IMR-90 (cell line): ENCODE measurements at regions not wholly inside any gene's neighbourhood (a gene's known extent, or its start where the extent isn't known, plus 50 kb on each side); places are given as distances from the start of the nearest gene placed in this dataset.
"Not testable (repeated sequence)": the region's sequence is repeated elsewhere in the genome, so short reads cannot be mapped to it uniquely, and the experiment has no call there.

ENCODE experiments used
- ATAC-seq: fragments of 200-7000 bp; cut with Tn5 transposase; 2 replicates; pipeline ENCODE4 v1.9.1; 2020; ENCODE audit warnings: low read depth, mild to moderate bottlenecking, moderate library complexity
- BruUV-seq: library from RNA; stranded (reverse); fragments of 400-500 nt; replicated peaks from 2 replicates; lab custom pipeline; 2021; lab: Mats Ljungman, UMichigan
- CTCF ChIA-PET: fragments of 300-600 bp; formaldehyde crosslinking; extraction: SDS; loops from one replicate; lab custom pipeline; 2021; ENCODE audit warnings: antibody characterized with exemption; lab: Yijun Ruan, JAX
- POLR2A ChIA-PET: fragments of 300-600 bp; sonication (Branson Sonifier 250); formaldehyde crosslinking; loops from one replicate; lab custom pipeline; 2022; ENCODE audit warnings: antibody characterized with exemption; ENCODE audit not compliant: unreplicated experiment; lab: Charles Lee
- DNase-seq: peaks from one replicate; pipeline ENCODE4 v3.0.0; 2013
- H2AFZ ChIP-seq: replicated peaks from 2 replicates; pipeline ENCODE3; 2013; ENCODE audit warnings: low read length, mild to moderate bottlenecking; ENCODE audit not compliant: poor library complexity
- H2AK5ac ChIP-seq: 2 replicates; pipeline ENCODE4 v1.6.1; 2013; ENCODE audit warnings: low read depth, low read length, inconsistent platforms
- H2AK9ac ChIP-seq: replicated peaks from 2 replicates; pipeline ENCODE3; 2013; ENCODE audit warnings: mild to moderate bottlenecking, low read depth, low read length, moderate library complexity; ENCODE audit not compliant: poor library complexity
- H2BK120ac ChIP-seq: 2 replicates; pipeline ENCODE4 v1.6.1; 2013; ENCODE audit warnings: low read depth, low read length, inconsistent platforms
- H2BK15ac ChIP-seq: 3 replicates; pipeline ENCODE4 v1.6.1; 2013; ENCODE audit warnings: low read depth, low read length, inconsistent platforms
- H2BK20ac ChIP-seq: 2 replicates; pipeline ENCODE4 v1.6.1; 2013; ENCODE audit warnings: low read depth, mild to moderate bottlenecking, inconsistent platforms, low read length, moderate library complexity
- H2BK5ac ChIP-seq: 2 replicates; pipeline ENCODE4 v1.6.1; 2013; ENCODE audit warnings: mild to moderate bottlenecking, low read depth, low read length, inconsistent platforms; ENCODE audit not compliant: poor library complexity, severe bottlenecking
- H3K14ac ChIP-seq: replicated peaks from 2 replicates; pipeline ENCODE4 v1.6.1; 2013; ENCODE audit warnings: low read depth, low read length, inconsistent platforms
- H3K18ac ChIP-seq: 2 replicates; pipeline ENCODE4 v1.6.1; 2013; ENCODE audit warnings: low read depth, low read length, control low read depth
- H3K23ac ChIP-seq: 2 replicates; pipeline ENCODE4 v1.6.1; 2013; ENCODE audit warnings: low read depth, low read length, inconsistent platforms
- H3K27ac ChIP-seq: 2 replicates; pipeline ENCODE4 v1.5.1; 2013; ENCODE audit warnings: mild to moderate bottlenecking, control low read depth, low read length; ENCODE audit not compliant: insufficient read depth
- H3K27me3 ChIP-seq: 2 replicates; pipeline ENCODE4 v1.6.1; 2013; ENCODE audit warnings: low read length; ENCODE audit not compliant: control insufficient read depth, insufficient read depth
- H3K36me3 ChIP-seq: 2 replicates; pipeline ENCODE4 v1.6.1; 2013; ENCODE audit warnings: low read length, mixed read lengths; ENCODE audit not compliant: control insufficient read depth, insufficient read depth
- H3K4ac ChIP-seq: 2 replicates; pipeline ENCODE4 v1.6.1; 2013; ENCODE audit warnings: low read depth, low read length, inconsistent platforms
- H3K4me1 ChIP-seq: 2 replicates; pipeline ENCODE4 v1.6.1; 2013; ENCODE audit warnings: low read length, mixed read lengths; ENCODE audit not compliant: control insufficient read depth, insufficient read depth
- H3K4me2 ChIP-seq: 2 replicates; pipeline ENCODE4 v1.6.1; 2013; ENCODE audit warnings: low read depth, mild to moderate bottlenecking, control low read depth, low read length, moderate library complexity
- H3K4me3 ChIP-seq: 2 replicates; pipeline ENCODE4 v1.5.1; 2013; ENCODE audit warnings: low read depth, mild to moderate bottlenecking, control low read depth, low read length, moderate library complexity; ENCODE audit not compliant: insufficient read depth
- H3K56ac ChIP-seq: 2 replicates; pipeline ENCODE4 v1.6.1; 2013; ENCODE audit warnings: low read length, inconsistent platforms; ENCODE audit not compliant: insufficient read depth; ENCODE audit errors: extremely low read depth
- H3K79me1 ChIP-seq, 2 experiments: 2 replicates each; pipeline ENCODE4 v1.6.1; 2013; ENCODE audit warnings: low read length in 2 of 2, inconsistent platforms in 1 of 2, low read depth in 1 of 2
- H3K9ac ChIP-seq: 2 replicates; pipeline ENCODE4 v1.6.1; 2013; ENCODE audit warnings: low read depth, low read length, control low read depth
- H3K9me1 ChIP-seq: 2 replicates; pipeline ENCODE4 v1.6.1; 2013; ENCODE audit warnings: low read length, inconsistent platforms; ENCODE audit not compliant: insufficient read depth
- H3K9me3 ChIP-seq: 2 replicates; pipeline ENCODE4 v1.6.1; 2013; ENCODE audit warnings: low read length; ENCODE audit not compliant: control insufficient read depth, insufficient read depth
- H4K20me1 ChIP-seq: 2 replicates; pipeline ENCODE4 v1.6.1; 2013; ENCODE audit warnings: low read length, inconsistent platforms; ENCODE audit not compliant: insufficient read depth
- H4K5ac ChIP-seq: 2 replicates; pipeline ENCODE4 v1.6.1; 2013; ENCODE audit warnings: mild to moderate bottlenecking, low read depth, low read length, control low read depth
- H4K8ac ChIP-seq, 2 experiments: 2 replicates each; pipeline ENCODE4 v1.6.1; 2013; ENCODE audit warnings: low read depth in 2 of 2, low read length in 2 of 2, control low read depth in 1 of 2, inconsistent platforms in 1 of 2
- H4K91ac ChIP-seq: 2 replicates; pipeline ENCODE4 v1.6.1; 2013; ENCODE audit warnings: low read depth, low read length, inconsistent platforms; ENCODE audit not compliant: insufficient read depth
- CHD1 ChIP-seq: IDR thresholded peaks from 2 replicates; pipeline ENCODE4 v1.6.1; 2012; ENCODE audit warnings: low read depth, low read length, improper control_type of control experiment
- RFX5 ChIP-seq: IDR thresholded peaks from 2 replicates; pipeline ENCODE4 v1.8.0; 2012; ENCODE audit warnings: low read depth, mild to moderate bottlenecking, low read length, moderate library complexity
- SMC3 ChIP-seq: fragments of 150-350 bp; IDR thresholded peaks from 2 replicates; pipeline ENCODE4 v1.6.1; 2016; ENCODE audit warnings: low read depth, mild to moderate bottlenecking, antibody characterized with exemption, low read length, moderate library complexity
- WGBS, 2 experiments: methylation state at CpG; one replicate each; pipeline versions ENCODE4 v1.1.5 to v1.1.7; 2013; ENCODE audit warnings: missing lambda C conversion rate in 2 of 2; ENCODE audit not compliant: insufficient read length in 1 of 2; ENCODE audit errors: extremely low coverage in 2 of 2; 5-methylcytosine and 5-hydroxymethylcytosine counted together
- dilution Hi-C: fragments of 300-500 bp; cut with HindIII; formaldehyde crosslinking; loops from one replicate; pipeline ENCODE4 v1.14.3; 2018; ENCODE audit warnings: low sequenced_read_pairs; ENCODE audit not compliant: unreplicated experiment
- in situ Hi-C: fragments of 300-500 bp; cut with MboI; formaldehyde crosslinking; loops from 3 replicates; pipeline ENCODE4 v1.14.3; 2019; ENCODE audit warnings: low sequenced_read_pairs, inconsistent platforms, mixed read lengths
- intact Hi-C: fragments of 100-400 bp; cut with micrococcal nuclease; formaldehyde crosslinking; loops from 2 replicates; pipeline ENCODE4 v1.10.0; 2022

- no peak overlapping the region for H3K4me3 ChIP-seq
- ChIA-PET POLR2A (no interaction called here), CTCF (no interaction called here)
- no peaks in the 10 kb centered on the region for H3K79me1 ChIP-seq
- no peak overlapping the region for H2BK5ac ChIP-seq
- H3K9me3 ChIP-seq: no peaks in the 10 kb centered on the region
- no peak overlapping the region for H2AK5ac ChIP-seq
- peaks cover 31% of the 10 kb centered on the region for H3K27me3 ChIP-seq
- no peak overlapping the region for H3K56ac ChIP-seq
- dilution Hi-C loops: no loop called here
- in situ Hi-C loops: no loop called here
- no peak overlapping the region for H2AFZ ChIP-seq
- no peak overlapping the region for H3K18ac ChIP-seq
- DNase-seq: no peak
- no peak overlapping the region for H4K91ac ChIP-seq
- no peak overlapping the region for H2BK15ac ChIP-seq
- no peak for ATAC-seq
- H3K4me1 ChIP-seq: no peaks in the 10 kb centered on the region
- H2BK120ac ChIP-seq: no peak overlapping the region
- no peak overlapping the region for H3K4me2 ChIP-seq
- no peak overlapping the region for H4K8ac ChIP-seq
- BruUV-seq: no TSS peak
- no peak overlapping the region for H3K14ac ChIP-seq
- no peak overlapping the region for H3K4ac ChIP-seq
- H4K5ac ChIP-seq: no peak overlapping the region
- intact Hi-C loops: no loop called here
- H3K27ac ChIP-seq: no peak overlapping the region
- WGBS, 2 experiments: no CpG with 5 or more reads among the region's 4 CpGs
- H3K36me3 ChIP-seq: no peaks in the 10 kb centered on the region
- no peak overlapping the region for H2BK20ac ChIP-seq
- no peak overlapping the region for H3K23ac ChIP-seq
- H3K9ac ChIP-seq: no peak overlapping the region
- no peak overlapping the region for H2AK9ac ChIP-seq
- TF ChIP-seq CHD1 (no peak), RFX5 (no peak), SMC3 (no peak)
- H3K9me1 ChIP-seq: no peaks in the 10 kb centered on the region; the same call in 1 of the 2 replicates
- no peaks in the 10 kb centered on the region for H4K20me1 ChIP-seq
These were observed 198.6 kb upstream of the CAND1 start for GRCh38 chr12:67070604-67071003.

GRCh38 chr12:67072281-67072680, 196.9 kb upstream of the CAND1 start:
- H2BK5ac ChIP-seq, H3K9me3 ChIP-seq, H2AK9ac ChIP-seq, H3K9ac ChIP-seq, H3K79me1 ChIP-seq, H3K23ac ChIP-seq, H2BK120ac ChIP-seq, H2AK5ac ChIP-seq, H3K4me2 ChIP-seq, H3K36me3 ChIP-seq, H3K18ac ChIP-seq, H2BK15ac ChIP-seq, H2BK20ac ChIP-seq, H4K5ac ChIP-seq, POLR2A ChIA-PET, H4K91ac ChIP-seq, H3K56ac ChIP-seq, DNase-seq, H4K8ac ChIP-seq, ATAC-seq, H2AFZ ChIP-seq, H3K4me3 ChIP-seq, H3K14ac ChIP-seq, in situ Hi-C loops, intact Hi-C loops, CTCF ChIA-PET, BruUV-seq, H3K4me1 ChIP-seq, H3K27ac ChIP-seq, H3K4ac ChIP-seq, dilution Hi-C loops, H3K9me1 ChIP-seq, H4K20me1 ChIP-seq: not testable (repeated sequence)
- H3K27me3 ChIP-seq: peaks cover 29% of the 10 kb centered on the region
- no CpG with 5 or more reads among the region's 4 CpGs for WGBS, 2 experiments
